HG03558 (cell line): ENCODE measurements at regions not wholly inside any gene's neighbourhood (a gene's known extent, or its start where the extent isn't known, plus 50 kb on each side); places are given as distances from the start of the nearest gene placed in this dataset.

Source experiments
- ATAC-seq: cut with Tn5 transposase; IDR thresholded peaks from one replicate; pipeline ENCODE4 v1.9.1; 2021; ENCODE audit warnings: moderate number of reproducible peaks; ENCODE audit not compliant: unreplicated experiment; ENCODE audit errors: extremely low read depth

DNA sequence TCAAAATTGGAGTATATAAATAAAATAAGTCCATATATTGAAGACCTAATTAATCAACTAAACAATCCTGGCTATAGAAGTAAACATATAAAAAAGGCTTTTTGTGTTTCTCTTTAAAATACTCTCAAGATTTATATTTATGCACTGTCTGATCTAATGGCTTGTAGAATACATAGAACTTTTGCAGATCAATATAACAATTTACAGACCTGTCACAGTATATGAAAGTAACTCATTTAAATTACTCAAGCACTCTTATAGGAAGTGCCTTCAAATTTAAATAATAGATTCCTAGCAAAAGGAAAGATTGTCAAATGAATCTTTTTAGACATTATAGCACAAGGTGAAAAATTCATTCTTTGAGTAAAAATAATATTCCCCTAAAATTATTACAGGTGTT lies 615.8 kb upstream of the RGS18 start:
- ATAC-seq, result no peak

DNA sequence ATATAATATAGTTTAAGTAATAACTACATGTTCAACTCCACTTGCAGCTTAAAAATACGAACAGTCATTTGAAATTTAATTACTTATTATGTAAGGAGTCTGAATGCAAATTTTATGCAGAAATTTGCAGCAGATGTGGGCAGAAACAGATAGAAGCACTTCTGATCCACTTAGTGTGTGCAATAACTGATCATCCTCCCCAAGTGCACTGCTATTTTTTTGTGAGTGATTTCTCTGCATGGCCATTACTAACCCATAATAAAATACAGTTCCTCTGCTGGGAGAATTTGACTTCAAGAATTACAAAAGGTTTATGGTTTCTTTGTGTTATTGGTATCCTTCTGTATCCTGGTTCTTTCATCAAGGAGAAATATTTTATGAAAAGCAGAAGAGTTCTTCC lies 611.5 kb upstream of the RGS18 start:
- no peak for ATAC-seq

DNA sequence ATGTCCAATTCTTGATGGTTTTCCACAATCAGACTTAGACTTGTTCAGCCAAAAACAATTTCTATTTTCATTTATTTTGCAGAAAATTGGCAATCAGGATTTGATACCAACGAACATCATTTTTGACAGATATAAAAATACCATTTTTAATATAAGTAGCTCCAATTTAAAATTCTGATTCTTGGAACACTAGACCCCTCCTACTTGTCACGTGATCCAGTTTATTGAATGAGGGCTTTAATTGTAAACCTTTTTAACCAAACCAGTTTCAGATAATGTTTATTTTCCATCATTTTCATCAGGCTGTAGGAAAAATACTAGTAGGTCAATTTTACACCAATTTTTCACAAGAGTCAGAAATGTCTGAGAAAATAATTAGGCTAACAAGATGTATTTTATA lies 607.2 kb upstream of the RGS18 start:
- no peak for ATAC-seq

DNA sequence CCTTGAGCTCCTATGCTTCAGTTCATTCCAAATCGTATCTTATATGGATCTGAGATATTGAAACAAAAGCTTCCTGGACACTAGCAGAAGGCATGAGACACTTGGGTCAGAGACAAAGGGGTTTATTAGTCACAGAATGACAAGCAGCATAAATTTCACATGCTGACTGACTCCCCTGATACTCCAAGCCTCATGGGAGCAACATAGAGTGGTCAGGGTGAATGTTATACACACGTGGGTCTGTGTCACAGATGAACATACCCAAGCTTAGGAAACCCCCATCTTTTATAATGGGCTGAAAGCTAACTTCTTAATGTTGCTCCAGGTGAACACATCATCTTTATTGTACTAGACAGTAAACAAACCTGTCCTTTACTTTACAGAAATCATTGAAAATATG lies 599.9 kb upstream of the RGS18 start:
- ATAC-seq, result no peak

DNA sequence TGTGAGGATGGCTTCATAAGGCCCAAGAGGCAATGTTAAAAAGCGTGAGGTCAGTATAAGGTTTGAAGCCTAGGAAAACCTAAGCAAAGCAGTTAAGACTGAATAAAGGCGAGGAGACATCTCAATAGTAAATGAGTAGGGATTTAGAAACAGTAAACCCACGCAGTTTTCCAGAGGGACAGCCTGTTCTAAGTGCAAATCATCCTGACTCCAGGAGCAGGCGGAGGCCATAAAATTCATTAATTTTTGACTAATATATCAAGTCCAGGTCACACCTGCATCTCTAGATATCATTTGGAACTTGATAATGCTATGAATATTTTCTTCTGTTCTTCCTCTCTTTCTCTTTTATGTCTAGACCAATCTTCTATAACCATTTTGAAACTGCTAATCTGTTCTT lies 597.0 kb upstream of the RGS18 start:
- no peak for ATAC-seq

DNA sequence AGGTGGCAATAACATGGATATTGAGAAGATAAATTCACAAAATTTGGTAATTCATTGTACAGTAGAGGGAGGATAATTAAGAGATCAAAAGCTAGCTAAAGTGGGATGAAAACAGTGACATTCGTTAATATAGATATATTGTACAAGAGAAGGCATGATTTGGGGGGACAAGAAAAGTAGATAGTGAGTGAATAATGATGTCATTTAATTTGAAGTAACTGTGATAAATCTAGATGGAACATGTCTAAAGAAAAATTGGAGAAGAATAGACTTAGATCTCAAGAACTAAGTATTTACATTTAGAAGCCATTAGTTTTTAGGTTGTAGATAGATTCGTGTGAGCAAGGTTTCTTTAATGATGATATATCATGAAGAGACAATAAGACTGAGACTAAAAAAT lies 594.0 kb upstream of the RGS18 start:
- no peak for ATAC-seq

DNA sequence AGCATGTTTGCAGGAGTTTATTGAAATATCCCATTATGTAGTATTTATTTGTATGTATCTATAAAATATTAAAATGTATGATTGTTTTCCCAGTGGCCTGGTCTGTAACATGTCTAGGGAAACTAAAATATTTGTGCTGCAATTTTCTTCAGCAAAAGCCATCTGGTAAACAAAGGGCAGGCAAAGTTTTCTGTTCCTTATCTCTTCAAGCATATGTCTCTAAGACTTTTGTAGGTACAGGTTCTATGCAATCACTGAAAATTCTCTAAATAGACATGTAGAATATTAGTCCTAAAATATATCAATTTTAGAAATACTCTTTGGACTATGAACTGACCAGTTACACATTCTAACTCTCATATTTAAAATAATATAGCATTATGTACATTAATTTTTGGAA lies 585.8 kb upstream of the RGS18 start:
- ATAC-seq, result no peak

DNA sequence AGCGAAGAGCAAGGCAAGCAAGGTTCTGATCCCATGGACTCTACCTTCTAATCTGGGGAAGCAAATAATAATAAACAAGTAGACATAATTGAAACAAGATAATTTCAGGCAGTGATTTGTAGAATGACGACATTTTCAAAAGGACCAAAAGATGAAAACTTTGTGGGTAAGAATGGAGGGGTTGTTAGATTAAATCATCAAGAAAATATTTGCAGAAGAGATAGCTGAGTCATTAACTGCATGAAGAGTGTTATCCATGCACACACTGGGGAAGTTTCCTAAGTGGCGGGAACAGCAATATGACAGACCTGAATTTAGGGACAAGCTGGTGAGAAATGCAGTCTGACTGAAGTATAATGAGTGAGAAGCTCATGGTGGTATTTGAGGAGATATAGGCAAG lies 583.1 kb upstream of the RGS18 start:
- no peak for ATAC-seq

DNA sequence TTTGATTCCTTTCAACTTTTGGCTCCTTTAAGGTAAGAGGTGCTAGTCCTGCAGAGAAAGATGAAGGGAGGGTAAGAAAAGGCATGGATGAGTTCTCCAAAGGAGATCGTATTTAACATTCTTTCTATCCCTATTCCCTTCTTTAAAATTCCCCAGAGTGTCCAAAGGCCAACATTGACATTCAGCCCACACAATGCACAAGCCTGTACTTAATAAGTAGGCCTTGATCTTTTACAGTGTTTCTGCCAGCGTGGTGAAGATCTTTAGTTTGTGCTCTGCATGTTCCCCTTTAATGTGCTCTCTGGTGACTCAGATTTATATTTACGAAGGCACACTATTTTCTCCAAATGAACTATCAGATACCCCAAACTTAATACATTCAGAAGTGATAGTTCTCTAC lies 582.5 kb upstream of the RGS18 start:
- no peak for ATAC-seq

DNA sequence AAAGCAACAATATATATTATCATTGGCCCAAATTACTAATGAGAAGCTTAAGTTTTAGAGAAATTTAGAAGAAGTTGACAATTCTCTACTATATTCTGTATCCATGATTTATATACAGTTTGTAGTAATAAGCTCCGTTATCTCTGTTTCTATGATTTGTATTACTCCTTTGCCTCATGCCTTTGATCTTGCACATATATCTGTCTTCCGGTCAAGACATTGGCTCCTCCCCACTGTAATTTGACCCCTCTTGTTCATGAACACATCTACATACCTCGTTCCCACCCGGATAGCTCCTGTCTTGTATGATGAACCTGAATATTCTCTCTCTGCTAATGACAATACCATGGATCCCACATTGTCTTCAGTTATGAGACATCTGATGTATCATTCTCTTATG lies 581.0 kb upstream of the RGS18 start:
- no peak for ATAC-seq

DNA sequence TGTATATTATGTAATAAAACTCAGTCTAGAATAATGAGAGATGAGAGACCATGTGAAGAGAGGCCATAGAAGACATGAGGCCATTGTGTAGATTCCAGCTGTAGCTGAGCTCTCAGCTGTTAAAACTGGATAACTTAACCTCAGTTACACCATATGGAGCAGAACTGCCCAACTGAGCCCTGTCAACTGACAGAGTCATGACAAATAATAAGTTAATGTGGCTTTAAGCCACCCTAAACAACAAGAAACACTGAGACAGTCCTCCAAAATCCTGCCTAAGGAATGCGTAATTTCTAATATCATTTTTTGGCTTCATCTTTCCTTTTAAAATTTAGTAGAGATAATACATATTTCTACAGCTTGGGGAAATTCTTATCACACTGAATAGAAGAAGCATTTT lies 580.0 kb upstream of the RGS18 start:
- no peak for ATAC-seq

DNA sequence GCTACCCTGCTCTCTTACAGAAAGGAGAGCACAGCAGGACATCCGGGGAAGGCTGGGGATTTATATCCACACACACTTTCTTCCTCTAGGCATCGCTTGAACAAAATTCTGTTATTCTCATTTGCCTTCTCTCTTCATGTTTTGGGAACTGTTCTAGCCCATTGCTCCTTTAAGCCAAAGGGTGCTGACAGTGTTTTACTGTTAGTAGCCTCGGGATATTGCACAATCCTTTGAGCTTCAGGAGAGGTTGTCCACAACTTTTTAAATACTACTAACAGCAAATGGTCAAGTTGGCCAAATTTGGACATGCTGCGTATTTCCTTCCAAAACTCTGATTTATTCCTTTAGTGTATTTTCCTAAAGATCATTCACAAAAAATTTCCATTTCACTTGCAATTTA lies 579.2 kb upstream of the RGS18 start:
- no peak for ATAC-seq

DNA sequence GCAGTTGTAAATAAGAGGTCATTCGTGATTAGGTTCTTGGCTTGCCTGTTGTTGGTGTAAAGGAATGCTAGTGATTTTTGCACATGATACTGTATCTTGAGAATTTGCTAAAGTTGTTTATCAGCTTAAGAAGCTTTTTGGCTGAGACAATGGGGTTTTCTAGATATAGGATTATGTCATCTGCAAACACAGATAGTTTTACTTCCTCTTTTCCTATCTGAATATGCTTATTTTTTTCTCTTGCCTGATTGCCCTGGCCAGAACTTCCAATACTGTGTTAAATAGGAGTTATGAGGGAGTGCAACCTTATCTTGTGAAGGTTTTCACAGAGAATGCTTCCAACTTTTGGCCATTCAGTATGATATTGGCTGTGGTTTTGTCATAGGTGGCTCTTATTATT lies 576.1 kb upstream of the RGS18 start:
- no peak for ATAC-seq

DNA sequence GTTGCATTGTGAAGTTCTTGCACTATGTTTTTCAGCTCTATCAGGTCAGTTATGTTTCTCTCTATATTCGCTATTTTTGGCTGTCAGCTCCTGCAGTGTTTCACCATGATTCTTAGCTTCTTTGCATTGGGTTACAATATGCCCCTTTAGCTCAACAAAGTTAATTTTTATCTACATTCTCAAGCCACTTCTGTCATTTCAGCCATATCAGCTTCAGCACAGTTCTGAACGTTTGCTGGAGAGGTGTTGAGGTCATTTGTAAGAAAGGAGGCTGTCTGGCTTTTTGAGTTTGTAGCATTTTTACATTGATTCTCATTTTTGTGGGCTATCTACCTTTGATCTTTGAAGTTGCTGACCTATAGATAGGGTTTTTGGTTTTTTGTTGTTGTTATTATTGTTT lies 573.2 kb upstream of the RGS18 start:
- no peak for ATAC-seq

DNA sequence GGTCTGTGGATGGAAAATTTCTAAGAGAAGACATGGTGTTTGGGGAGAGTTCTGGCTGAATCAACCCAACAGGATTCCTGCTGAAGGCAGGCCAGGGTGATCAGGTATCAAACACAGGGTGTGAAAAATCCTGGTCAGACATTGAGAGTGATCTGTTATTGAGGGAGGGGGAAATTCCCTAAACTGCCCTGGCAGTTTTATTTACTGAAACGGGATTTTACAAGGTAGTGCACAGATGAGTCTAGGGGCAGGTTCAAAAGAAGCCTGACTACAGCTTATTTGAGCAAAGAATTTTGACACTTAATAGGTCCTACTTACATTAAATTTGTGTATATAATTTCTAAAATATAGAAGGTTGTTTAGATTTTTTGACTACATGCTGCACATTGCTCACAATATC lies 569.4 kb upstream of the RGS18 start:
- ATAC-seq, result no peak

DNA sequence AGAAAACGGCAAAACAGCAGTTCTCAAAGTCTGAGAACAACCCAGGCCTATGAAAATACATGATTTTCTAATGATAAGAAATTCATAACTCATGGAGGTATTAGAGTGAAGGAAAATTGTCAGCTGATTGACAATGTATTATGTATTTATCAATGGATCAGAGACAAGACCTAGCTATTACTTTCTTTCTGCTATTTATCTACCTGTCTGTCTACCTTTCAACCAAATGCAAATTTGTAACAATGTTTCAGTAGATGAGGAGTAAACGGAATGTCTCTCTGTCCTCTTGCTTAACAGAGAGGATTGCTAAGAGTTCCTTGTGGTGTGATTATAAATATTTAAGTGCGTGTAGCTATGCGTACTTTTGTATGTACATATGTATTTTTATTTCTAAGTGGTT lies 568.7 kb upstream of the RGS18 start:
- ATAC-seq, result no peak

DNA sequence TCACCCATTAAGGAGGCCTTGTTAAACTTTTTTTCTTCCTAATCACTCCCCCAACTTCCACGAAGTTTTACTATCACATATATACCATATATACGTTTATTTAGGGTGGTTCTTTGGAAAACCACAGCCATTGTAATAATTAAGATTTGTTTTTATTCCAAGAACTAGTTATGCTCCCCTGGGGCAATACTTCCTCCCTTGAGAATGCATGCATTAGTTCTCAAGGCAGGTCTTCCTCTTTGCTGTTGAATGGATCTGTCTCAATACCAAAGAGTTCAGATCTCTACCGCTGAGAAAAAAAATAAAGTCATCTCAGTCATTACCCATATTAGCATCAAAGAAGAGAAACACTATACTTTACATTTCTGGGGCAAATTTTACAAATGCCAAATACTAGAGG lies 567.7 kb upstream of the RGS18 start:
- no peak for ATAC-seq

DNA sequence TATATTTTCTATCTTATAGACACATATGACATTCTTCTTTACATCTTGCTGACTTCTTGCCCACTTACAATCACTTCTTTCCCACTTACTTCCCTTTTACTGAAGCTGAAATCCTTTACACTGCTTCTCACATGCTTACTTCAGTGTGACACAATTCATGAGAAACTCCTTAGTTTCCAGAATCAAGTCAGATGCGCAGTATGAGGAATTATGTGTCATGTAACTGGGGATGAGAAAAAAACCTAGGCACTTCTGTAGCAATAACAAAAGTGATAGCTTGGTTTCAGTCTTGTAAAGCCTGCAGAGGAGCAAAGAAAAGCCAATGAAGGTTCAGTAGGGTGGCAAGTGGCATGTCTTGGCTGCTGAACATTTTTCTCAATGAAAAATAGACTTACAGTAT lies 566.2 kb upstream of the RGS18 start:
- no peak for ATAC-seq

DNA sequence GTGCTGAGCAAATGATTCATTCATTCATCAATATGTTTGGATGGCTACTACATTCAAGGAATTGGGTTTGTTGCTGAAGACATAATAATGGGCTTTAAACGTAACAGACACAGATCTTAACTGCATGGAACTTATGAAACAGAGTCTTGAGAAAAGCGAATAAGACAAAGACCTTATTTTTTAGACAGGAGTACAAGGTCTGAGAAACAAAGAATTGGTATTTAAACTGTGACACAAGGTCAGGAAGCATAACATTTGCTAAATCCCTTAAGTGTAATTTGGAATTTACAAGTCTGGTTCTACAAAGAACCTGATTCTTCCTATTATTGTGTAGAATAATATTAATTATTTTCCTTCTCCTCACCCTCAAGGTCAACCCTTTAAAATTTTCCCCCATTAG lies 565.4 kb upstream of the RGS18 start:
- ATAC-seq, result no peak

DNA sequence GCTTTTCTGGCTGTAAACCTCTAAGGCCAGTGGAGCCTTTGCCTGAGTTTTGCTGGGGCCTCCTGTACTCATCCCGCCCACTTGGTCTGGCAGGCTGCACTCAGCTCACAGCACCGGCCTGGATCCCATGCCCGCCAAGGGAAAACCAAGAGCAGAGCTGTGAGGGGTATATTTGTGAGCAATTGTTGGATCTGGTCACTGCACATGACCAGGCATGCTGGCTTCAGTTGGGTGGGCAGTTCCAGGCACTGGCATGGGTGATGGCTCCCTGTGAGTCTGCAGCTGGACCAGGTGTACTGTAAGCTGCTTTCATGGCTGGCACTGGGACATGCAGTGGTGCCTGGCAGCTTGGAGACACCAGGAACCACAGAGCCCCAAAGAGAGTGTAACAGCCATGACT lies 563.1 kb upstream of the RGS18 start:
- no peak for ATAC-seq

DNA sequence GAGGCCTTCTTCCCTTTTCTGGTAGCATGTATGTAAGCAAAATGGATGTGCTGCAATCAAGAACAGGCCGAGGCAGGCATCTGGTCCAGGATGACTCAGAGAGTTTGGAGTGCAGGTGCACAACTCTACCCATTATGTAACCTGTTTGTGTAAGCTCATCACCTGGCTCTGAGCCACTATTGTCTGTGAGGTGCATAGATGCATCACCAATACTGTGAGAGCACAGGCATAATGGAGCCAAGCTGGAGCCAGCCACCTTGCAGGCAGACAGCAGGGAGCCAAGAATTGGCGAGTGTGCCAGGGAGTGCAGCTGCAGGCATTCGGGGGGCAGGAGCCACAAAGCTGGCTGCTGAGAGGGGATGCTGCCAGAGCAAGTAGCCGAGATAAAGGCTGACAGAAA lies 549.9 kb upstream of the RGS18 start:
- ATAC-seq, result no peak

DNA sequence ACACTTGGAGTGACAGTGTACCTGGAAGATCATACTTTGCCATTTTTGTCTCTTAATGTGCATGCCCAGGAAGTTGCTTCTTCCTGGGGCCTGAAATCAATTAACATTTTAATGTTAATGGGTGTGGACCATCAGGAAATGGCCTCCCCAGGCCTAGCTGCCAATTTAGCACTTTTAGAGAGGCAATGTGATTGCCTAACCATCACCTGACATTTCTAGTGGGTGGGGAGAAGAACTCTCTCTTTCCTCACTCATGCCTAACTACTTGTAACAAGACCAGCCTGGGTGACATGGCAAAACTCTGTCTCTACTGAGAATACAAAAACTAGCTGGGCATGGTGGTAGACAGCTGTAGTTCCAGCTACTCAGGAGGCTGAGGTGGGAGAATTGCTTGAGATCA lies 549.0 kb upstream of the RGS18 start:
- no peak for ATAC-seq

DNA sequence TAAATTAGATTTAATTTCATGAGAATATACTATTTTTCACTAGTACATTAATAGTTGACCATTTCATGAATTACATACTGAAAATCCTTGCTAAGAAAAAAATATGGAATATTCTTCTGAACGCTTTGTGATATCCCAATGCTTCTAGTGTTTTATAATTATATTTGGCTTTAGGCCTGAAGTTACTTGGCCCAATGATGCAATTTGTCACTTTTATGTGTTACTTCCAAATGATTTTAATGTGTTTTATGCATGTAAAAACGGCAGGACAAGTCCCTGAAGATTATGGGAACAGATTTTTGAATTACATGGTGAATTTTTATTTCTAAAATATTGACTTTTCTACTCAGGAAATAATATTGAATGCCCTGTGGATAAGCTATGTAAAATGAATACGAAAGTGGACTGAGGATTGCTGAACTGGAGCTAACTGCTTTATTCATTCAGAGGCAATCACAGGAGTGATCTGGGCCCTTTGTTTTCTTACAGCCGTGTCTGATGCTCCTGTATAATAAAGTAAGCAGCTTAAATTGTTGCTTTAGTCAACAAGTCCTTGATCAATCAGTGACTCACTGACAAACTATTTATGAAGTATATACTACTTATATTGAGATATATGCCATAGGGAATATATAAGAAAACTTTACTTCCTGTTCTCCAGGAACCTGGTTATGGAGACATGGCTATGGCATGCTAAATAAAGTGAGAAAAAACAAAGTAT lies 543.0 kb upstream of the RGS18 start:
- no peak for ATAC-seq
